ENCODE measurements at regions not wholly inside any gene's neighbourhood (a gene's known extent, or its start where the extent isn't known, plus 50 kb on each side); places are given as distances from the start of the nearest gene placed in this dataset.

DNA sequence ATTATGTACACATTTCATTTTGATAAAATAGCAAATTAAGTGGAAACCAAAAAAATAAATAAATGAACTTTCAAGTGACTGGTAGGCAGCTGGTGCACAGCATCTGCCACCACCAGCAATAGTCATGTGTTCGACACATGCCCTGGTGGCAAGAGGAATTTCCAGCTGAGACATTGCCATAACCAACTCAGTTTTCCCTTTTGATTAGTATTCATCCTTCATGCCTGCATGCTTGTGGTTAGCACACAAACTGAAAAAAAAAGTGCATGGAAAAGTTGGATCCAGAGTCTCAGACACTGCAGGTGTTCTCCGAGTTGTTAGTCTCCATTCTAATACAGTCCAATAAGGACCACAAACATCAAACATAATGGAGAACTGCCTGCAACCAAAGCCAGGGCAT is 156.0 kb upstream of the SOX4 start:
- peak in 1 of 2 donors; percentile 73 for DNase-seq (ENCODE audit: low read depth in 2 of 2)
- no peaks in the 10 kb centered on the region for H3K4me1 ChIP-seq (ENCODE audit: control insufficient read depth, extremely low read depth, insufficient read depth, low read length)
- no peak overlapping the region for H3K9ac ChIP-seq (ENCODE audit: insufficient read depth, low read length)
- no peaks in the 10 kb centered on the region for H4K20me1 ChIP-seq (ENCODE audit: control insufficient read depth, extremely low read depth, insufficient read depth, low read length)
- TF ChIP-seq, protein P1, sequence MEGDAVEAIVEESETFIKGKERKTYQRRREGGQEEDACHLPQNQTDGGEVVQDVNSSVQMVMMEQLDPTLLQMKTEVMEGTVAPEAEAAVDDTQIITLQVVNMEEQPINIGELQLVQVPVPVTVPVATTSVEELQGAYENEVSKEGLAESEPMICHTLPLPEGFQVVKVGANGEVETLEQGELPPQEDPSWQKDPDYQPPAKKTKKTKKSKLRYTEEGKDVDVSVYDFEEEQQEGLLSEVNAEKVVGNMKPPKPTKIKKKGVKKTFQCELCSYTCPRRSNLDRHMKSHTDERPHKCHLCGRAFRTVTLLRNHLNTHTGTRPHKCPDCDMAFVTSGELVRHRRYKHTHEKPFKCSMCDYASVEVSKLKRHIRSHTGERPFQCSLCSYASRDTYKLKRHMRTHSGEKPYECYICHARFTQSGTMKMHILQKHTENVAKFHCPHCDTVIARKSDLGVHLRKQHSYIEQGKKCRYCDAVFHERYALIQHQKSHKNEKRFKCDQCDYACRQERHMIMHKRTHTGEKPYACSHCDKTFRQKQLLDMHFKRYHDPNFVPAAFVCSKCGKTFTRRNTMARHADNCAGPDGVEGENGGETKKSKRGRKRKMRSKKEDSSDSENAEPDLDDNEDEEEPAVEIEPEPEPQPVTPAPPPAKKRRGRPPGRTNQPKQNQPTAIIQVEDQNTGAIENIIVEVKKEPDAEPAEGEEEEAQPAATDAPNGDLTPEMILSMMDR (conservative IDR thresholded peaks at IDR 0.05 in 1 of 2, IDR thresholded peaks at IDR 0.05 in 1 of 2; ENCODE audit: low read depth in 1 of 2, low read length in 2 of 2), result no peak
- no peak for TF ChIP-seq EZH2 (IDR thresholded peaks at IDR 0.05; ENCODE audit: low read length, missing control alignments)
- no peak overlapping the region for H3K4me3 ChIP-seq (replicated peaks in 1 of 4; ENCODE audit: control extremely low read depth in 1 of 4, insufficient read depth in 1 of 4, low read depth in 3 of 4, low read length in 4 of 4)
- H3K27me3 ChIP-seq (ENCODE audit: control insufficient read depth, insufficient read depth, low read length), result no peaks in the 10 kb centered on the region
- H3K4me2 ChIP-seq (ENCODE audit: extremely low read depth, insufficient read depth, low read length), result no peak overlapping the region
- no peak overlapping the region for H3K27ac ChIP-seq (ENCODE audit: insufficient read depth, low read length)
- H3K79me2 ChIP-seq (ENCODE audit: control insufficient read depth, insufficient read depth, low read length), result no peaks in the 10 kb centered on the region
- H3K9me3 ChIP-seq (ENCODE audit: control insufficient read depth, insufficient read depth, low read depth, low read length), result no peaks in the 10 kb centered on the region
- no peak overlapping the region for H2AFZ ChIP-seq (ENCODE audit: low read length)
- H3K36me3 ChIP-seq (ENCODE audit: control insufficient read depth, insufficient read depth, low read length), result no peaks in the 10 kb centered on the region

DNA sequence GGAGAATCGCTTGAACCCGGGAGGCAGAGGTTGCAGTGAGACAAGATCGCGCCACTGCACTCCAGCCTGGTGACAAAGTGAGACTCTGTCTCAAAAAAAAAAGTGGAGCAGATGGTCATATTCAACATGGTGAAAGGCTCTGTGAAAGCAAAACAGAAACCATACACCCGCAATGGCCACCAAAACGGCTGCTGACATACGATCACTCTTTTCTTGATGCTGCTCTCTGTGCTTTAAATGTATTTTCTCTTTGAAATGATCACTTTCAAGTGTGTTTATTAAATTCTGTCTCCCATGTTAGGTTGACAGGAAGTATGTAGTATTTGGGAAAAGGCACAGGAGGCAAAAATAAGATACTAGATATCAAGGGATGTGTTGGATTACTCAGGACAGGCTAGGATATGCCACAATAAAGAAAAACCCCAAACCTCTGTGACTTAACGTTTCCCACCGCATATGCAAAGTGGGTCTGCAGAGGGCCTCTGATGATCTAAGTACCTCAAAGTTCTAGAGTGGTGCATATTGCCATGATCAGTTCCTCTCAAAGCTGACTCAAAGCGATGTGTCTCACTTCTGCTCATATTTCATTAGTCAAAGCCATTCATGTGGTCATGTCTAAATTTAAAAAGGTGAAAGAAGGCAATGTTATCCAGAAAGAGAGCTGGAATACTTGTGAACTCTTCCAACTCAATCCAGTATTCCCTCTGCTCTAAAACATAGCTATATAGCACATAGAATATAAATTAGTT is 155.1 kb upstream of the SOX4 start:
- peak in 1 of 2 donors; percentile 63 for DNase-seq (ENCODE audit: low read depth in 2 of 2)
- Histone ChIP-seq H3K9me3 (ENCODE audit: control insufficient read depth, insufficient read depth, low read depth, low read length) (no peaks in the 10 kb centered on the region), H3K9ac (ENCODE audit: insufficient read depth, low read length) (no peak overlapping the region), H3K4me3 (replicated peaks in 1 of 4; ENCODE audit: control extremely low read depth in 1 of 4, insufficient read depth in 1 of 4, low read depth in 3 of 4, low read length in 4 of 4) (no peak overlapping the region), H4K20me1 (ENCODE audit: control insufficient read depth, extremely low read depth, insufficient read depth, low read length) (no peaks in the 10 kb centered on the region), H2AFZ (ENCODE audit: low read length) (no peak overlapping the region), H3K4me2 (ENCODE audit: extremely low read depth, insufficient read depth, low read length) (no peak overlapping the region), H3K27me3 (ENCODE audit: control insufficient read depth, insufficient read depth, low read length) (no peaks in the 10 kb centered on the region), H3K79me2 (ENCODE audit: control insufficient read depth, insufficient read depth, low read length) (no peaks in the 10 kb centered on the region), H3K27ac (ENCODE audit: insufficient read depth, low read length) (no peak overlapping the region), H3K36me3 (ENCODE audit: control insufficient read depth, insufficient read depth, low read length) (no peaks in the 10 kb centered on the region), H3K4me1 (ENCODE audit: control insufficient read depth, extremely low read depth, insufficient read depth, low read length) (no peaks in the 10 kb centered on the region)
- TF ChIP-seq, protein P1 (conservative IDR thresholded peaks at IDR 0.05 in 1 of 2, IDR thresholded peaks at IDR 0.05 in 1 of 2; ENCODE audit: low read depth in 1 of 2, low read length in 2 of 2), result no peak
- TF ChIP-seq EZH2 (IDR thresholded peaks at IDR 0.05; ENCODE audit: low read length, missing control alignments), result no peak

DNA sequence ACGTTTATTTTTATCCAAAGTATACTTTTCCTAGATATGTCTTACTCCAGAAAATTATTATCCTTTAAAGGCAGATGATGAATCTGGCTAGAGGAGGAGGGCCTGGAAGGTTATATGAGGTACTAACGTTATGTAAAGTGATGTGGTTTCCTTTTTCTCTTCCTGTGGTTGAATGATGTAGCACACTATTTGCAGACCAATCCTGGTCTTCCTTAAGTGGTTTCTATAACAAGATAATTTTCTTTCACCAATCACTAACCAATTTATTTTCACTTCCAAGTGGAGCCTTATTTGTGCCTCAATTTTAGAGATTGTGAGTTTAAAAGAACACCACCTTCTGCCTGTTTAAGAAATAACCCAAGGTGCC is 154.6 kb upstream of the SOX4 start:
- Histone ChIP-seq H3K36me3 (ENCODE audit: control insufficient read depth, insufficient read depth, low read length) (no peaks in the 10 kb centered on the region), H3K27me3 (ENCODE audit: control insufficient read depth, insufficient read depth, low read length) (no peaks in the 10 kb centered on the region), H4K20me1 (ENCODE audit: control insufficient read depth, extremely low read depth, insufficient read depth, low read length) (no peaks in the 10 kb centered on the region), H3K9ac (ENCODE audit: insufficient read depth, low read length) (no peak overlapping the region), H2AFZ (ENCODE audit: low read length) (no peak overlapping the region), H3K4me3 (replicated peaks in 1 of 4; ENCODE audit: control extremely low read depth in 1 of 4, insufficient read depth in 1 of 4, low read depth in 3 of 4, low read length in 4 of 4) (no peak overlapping the region), H3K79me2 (ENCODE audit: control insufficient read depth, insufficient read depth, low read length) (no peaks in the 10 kb centered on the region), H3K4me2 (ENCODE audit: extremely low read depth, insufficient read depth, low read length) (no peak overlapping the region), H3K9me3 (ENCODE audit: control insufficient read depth, insufficient read depth, low read depth, low read length) (no peaks in the 10 kb centered on the region), H3K4me1 (ENCODE audit: control insufficient read depth, extremely low read depth, insufficient read depth, low read length) (no peaks in the 10 kb centered on the region), H3K27ac (ENCODE audit: insufficient read depth, low read length) (no peak overlapping the region)
- peak in 1 of 2 donors; percentile 74 for DNase-seq (ENCODE audit: low read depth in 2 of 2)
- TF ChIP-seq EZH2 (IDR thresholded peaks at IDR 0.05; ENCODE audit: low read length, missing control alignments), result no peak
- TF ChIP-seq, protein P1 (conservative IDR thresholded peaks at IDR 0.05 in 1 of 2, IDR thresholded peaks at IDR 0.05 in 1 of 2; ENCODE audit: low read depth in 1 of 2, low read length in 2 of 2), result no peak

Measured in fibroblast of lung (primary cell).